ENCODE measurements at regions not wholly inside any gene's neighbourhood (a gene's known extent, or its start where the extent isn't known, plus 50 kb on each side); places are given as distances from the start of the nearest gene placed in this dataset.
A peak's percentile ranks its signal among the peaks of the same experiment; 100 is the strongest.
"Not testable (repeated sequence)": the region's sequence is repeated elsewhere in the genome, so short reads cannot be mapped to it uniquely, and the experiment has no call there.

DNA sequence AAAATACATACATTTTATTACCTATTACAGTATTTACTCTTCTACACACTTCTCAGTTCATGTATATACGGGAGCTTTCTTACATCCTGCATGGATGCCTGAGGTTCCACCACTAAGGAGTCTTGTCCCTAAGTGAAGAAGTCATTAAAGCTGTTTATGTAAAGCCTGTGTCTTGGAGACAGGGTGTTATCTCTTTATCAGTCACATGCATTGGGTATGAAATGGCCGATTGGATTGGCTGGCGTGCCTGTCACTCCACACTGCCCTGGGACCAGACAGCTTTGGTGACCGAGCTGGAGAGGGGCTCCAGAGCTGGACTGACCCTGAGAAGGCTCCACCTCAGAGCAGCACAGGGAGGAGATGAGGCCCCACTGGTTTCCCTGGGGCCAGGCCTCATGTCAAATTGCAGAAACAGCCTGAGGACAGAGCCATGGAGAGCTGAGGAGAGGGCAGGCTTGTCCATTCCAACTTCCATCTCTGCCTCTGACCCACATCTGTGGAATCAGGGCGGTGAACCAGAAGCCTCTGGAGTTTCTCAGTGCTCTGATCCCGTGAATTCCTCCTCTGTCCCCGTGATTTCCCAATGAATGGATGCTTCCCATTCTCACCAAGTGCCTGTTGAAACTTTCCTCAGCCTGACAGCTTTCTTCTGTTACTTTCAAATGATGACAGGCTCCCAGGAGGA lies 628.8 kb downstream of the PRIM2 start:
- H3K4me1 ChIP-seq (ENCODE audit: insufficient read depth, low read length); H3K79me2 ChIP-seq (ENCODE audit: insufficient read depth, low read length); H3K27ac ChIP-seq (ENCODE audit: extremely low read length, insufficient read depth, low read length); in situ Hi-C loops (cut with HindIII; ENCODE audit: extremely low pct_ligation_motif_present, low pct_unique_long_range_greater_than_20kb); H3K27me3 ChIP-seq (ENCODE audit: control insufficient read depth in 1 of 2, insufficient read depth in 2 of 2, low read length in 2 of 2); H2AFZ ChIP-seq (ENCODE audit: low read length); FAIRE-seq; H3K4me3 ChIP-seq (replicated peaks in 1 of 3; ENCODE audit: insufficient read depth in 1 of 3, low read depth in 2 of 3, low read length in 3 of 3); H3K9me3 ChIP-seq (ENCODE audit: low read length); H4K20me1 ChIP-seq (ENCODE audit: insufficient read depth, low read length); DNase-seq (ENCODE audit: low spot score); H3K36me3 ChIP-seq (replicated peaks in 1 of 2; ENCODE audit: control insufficient read depth in 1 of 2, insufficient read depth in 2 of 2, low read length in 2 of 2); BruUV-seq (replicated peaks); POLR2A ChIA-PET; CTCF ChIA-PET (ENCODE audit: low intra/inter-chr PET ratio, low total read pairs); H3K4me2 ChIP-seq (ENCODE audit: low read depth, low read length); H3K9ac ChIP-seq (ENCODE audit: insufficient read depth, low read depth, low read length); intact Hi-C loops (cut with micrococcal nuclease; ENCODE audit: unreplicated experiment): not testable (repeated sequence)
- peak; percentile 50 for ATAC-seq
- 95% methylated on average over 7 of the region's 7 CpGs for WGBS (ENCODE audit: low lambda C conversion rate)

DNA sequence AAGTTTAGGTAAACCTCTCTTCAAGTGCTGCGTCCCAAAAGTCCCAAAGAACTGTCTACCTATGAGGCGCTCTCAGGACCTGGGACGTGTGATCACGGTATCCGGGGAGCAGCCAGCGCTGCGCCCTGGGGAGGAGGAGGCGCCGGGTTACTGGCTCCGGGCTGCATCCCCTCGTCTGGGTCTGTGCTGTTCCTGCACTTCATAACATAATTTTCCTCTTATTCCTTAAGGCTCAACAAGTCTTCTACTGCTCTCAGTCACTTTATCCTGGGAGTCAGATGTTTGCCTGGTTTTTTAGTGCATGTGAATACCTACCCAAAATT lies 629.3 kb downstream of the PRIM2 start:
- H3K79me2 ChIP-seq (ENCODE audit: insufficient read depth, low read length); H3K27ac ChIP-seq (ENCODE audit: extremely low read length, insufficient read depth, low read length); H3K4me3 ChIP-seq (replicated peaks in 1 of 3; ENCODE audit: insufficient read depth in 1 of 3, low read depth in 2 of 3, low read length in 3 of 3); POLR2A ChIA-PET; H3K4me2 ChIP-seq (ENCODE audit: low read depth, low read length); H3K27me3 ChIP-seq (ENCODE audit: control insufficient read depth in 1 of 2, insufficient read depth in 2 of 2, low read length in 2 of 2); BruUV-seq (replicated peaks); H3K9ac ChIP-seq (ENCODE audit: insufficient read depth, low read depth, low read length); DNase-seq (ENCODE audit: low spot score); H4K20me1 ChIP-seq (ENCODE audit: insufficient read depth, low read length); H2AFZ ChIP-seq (ENCODE audit: low read length); in situ Hi-C loops (cut with HindIII; ENCODE audit: extremely low pct_ligation_motif_present, low pct_unique_long_range_greater_than_20kb); FAIRE-seq; H3K9me3 ChIP-seq (ENCODE audit: low read length); CTCF ChIA-PET (ENCODE audit: low intra/inter-chr PET ratio, low total read pairs); intact Hi-C loops (cut with micrococcal nuclease; ENCODE audit: unreplicated experiment); H3K4me1 ChIP-seq (ENCODE audit: insufficient read depth, low read length); ATAC-seq; H3K36me3 ChIP-seq (replicated peaks in 1 of 2; ENCODE audit: control insufficient read depth in 1 of 2, insufficient read depth in 2 of 2, low read length in 2 of 2): not testable (repeated sequence)
- 98% methylated on average over 11 of the region's 11 CpGs for WGBS (ENCODE audit: low lambda C conversion rate)

DNA sequence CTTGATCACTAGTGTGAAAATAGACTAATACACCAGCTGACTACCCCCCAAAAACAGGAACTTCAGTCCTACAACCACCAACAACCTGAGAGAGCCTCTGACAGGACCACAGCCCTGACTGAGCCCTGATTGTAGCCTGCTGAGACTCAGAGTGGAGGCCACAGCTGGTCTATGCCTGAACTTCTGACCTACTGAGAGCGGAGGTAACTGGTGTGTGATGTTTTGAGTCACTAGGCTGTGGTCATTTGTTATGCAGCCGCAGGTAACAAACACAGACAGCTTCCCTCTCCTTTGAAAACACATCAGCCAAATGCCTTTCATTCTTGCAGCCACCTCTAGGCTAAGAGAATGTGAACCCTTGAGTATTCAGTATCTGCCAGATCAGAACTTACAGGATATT lies 631.1 kb downstream of the PRIM2 start:
- FAIRE-seq; H3K4me2 ChIP-seq (ENCODE audit: low read depth, low read length); H2AFZ ChIP-seq (ENCODE audit: low read length); H3K36me3 ChIP-seq (replicated peaks in 1 of 2; ENCODE audit: control insufficient read depth in 1 of 2, insufficient read depth in 2 of 2, low read length in 2 of 2); ATAC-seq; BruUV-seq (replicated peaks); CTCF ChIA-PET (ENCODE audit: low intra/inter-chr PET ratio, low total read pairs); H3K27ac ChIP-seq (ENCODE audit: extremely low read length, insufficient read depth, low read length); H3K4me1 ChIP-seq (ENCODE audit: insufficient read depth, low read length); in situ Hi-C loops (cut with HindIII; ENCODE audit: extremely low pct_ligation_motif_present, low pct_unique_long_range_greater_than_20kb); H3K27me3 ChIP-seq (ENCODE audit: control insufficient read depth in 1 of 2, insufficient read depth in 2 of 2, low read length in 2 of 2); intact Hi-C loops (cut with micrococcal nuclease; ENCODE audit: unreplicated experiment); H3K4me3 ChIP-seq (replicated peaks in 1 of 3; ENCODE audit: insufficient read depth in 1 of 3, low read depth in 2 of 3, low read length in 3 of 3); H3K9ac ChIP-seq (ENCODE audit: insufficient read depth, low read depth, low read length); POLR2A ChIA-PET; DNase-seq (ENCODE audit: low spot score); H3K79me2 ChIP-seq (ENCODE audit: insufficient read depth, low read length); H3K9me3 ChIP-seq (ENCODE audit: low read length); H4K20me1 ChIP-seq (ENCODE audit: insufficient read depth, low read length): not testable (repeated sequence)
- WGBS (ENCODE audit: low lambda C conversion rate), result no CpG with 5 or more reads among the region's 2 CpGs

DNA sequence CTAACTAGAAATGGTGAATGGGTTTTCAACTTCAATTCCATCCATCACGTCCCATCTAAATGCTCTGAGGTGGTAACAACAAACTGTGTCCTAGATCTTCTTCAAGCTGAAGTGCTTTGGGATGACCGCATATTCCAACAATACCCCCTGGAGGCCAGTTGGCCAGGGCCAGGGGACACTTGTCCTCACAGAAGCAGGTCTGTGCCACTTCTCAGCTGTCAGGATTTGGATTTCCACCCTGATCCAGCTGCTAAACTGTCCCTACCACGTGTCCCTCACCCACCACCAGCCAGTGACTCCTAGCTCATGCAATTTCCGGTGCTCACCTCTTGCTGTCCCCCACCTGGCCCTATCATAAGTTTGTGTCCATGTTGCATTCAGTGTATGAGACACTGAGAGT lies 633.0 kb downstream of the PRIM2 start:
- intact Hi-C loops (cut with micrococcal nuclease; ENCODE audit: unreplicated experiment); H3K4me3 ChIP-seq (replicated peaks in 1 of 3; ENCODE audit: insufficient read depth in 1 of 3, low read depth in 2 of 3, low read length in 3 of 3); FAIRE-seq; H3K4me1 ChIP-seq (ENCODE audit: insufficient read depth, low read length); DNase-seq (ENCODE audit: low spot score); in situ Hi-C loops (cut with HindIII; ENCODE audit: extremely low pct_ligation_motif_present, low pct_unique_long_range_greater_than_20kb); H3K27ac ChIP-seq (ENCODE audit: extremely low read length, insufficient read depth, low read length); CTCF ChIA-PET (ENCODE audit: low intra/inter-chr PET ratio, low total read pairs); H4K20me1 ChIP-seq (ENCODE audit: insufficient read depth, low read length); H2AFZ ChIP-seq (ENCODE audit: low read length); H3K9ac ChIP-seq (ENCODE audit: insufficient read depth, low read depth, low read length); H3K4me2 ChIP-seq (ENCODE audit: low read depth, low read length); ATAC-seq; BruUV-seq (replicated peaks); H3K27me3 ChIP-seq (ENCODE audit: control insufficient read depth in 1 of 2, insufficient read depth in 2 of 2, low read length in 2 of 2); H3K9me3 ChIP-seq (ENCODE audit: low read length); H3K36me3 ChIP-seq (replicated peaks in 1 of 2; ENCODE audit: control insufficient read depth in 1 of 2, insufficient read depth in 2 of 2, low read length in 2 of 2); POLR2A ChIA-PET; H3K79me2 ChIP-seq (ENCODE audit: insufficient read depth, low read length): not testable (repeated sequence)
- WGBS (ENCODE audit: low lambda C conversion rate), result 91% methylated on average over 4 of the region's 4 CpGs

Data from HepG2 (cell line).